Cardiac fibroblast (primary cell): ENCODE measurements at regions not wholly inside any gene's neighbourhood (a gene's known extent, or its start where the extent isn't known, plus 50 kb on each side); places are given as distances from the start of the nearest gene placed in this dataset.

Experiments
- DNase-seq, 2 donors: peaks; one replicate each; pipeline versions ENCODE4 v3.0.0 to v3.0.0-alpha.2; 2010; ENCODE audit warnings: low read depth in 2 of 2
- H3K4me3 ChIP-seq, 2 donors: replicated peaks in 1 of 2; 1 replicate in 1 of 2; 2 replicates in 1 of 2; pipeline ENCODE4 v1.5.1; 2011; ENCODE audit warnings: low read depth in 2 of 2, low read length in 2 of 2, mild to moderate bottlenecking in 2 of 2, moderate library complexity in 1 of 2
- CTCF ChIP-seq: IDR thresholded peaks from one replicate; pipeline ENCODE4 v1.5.1; 2011; ENCODE audit warnings: low read depth, mild to moderate bottlenecking, low read length, inconsistent platforms

DNA sequence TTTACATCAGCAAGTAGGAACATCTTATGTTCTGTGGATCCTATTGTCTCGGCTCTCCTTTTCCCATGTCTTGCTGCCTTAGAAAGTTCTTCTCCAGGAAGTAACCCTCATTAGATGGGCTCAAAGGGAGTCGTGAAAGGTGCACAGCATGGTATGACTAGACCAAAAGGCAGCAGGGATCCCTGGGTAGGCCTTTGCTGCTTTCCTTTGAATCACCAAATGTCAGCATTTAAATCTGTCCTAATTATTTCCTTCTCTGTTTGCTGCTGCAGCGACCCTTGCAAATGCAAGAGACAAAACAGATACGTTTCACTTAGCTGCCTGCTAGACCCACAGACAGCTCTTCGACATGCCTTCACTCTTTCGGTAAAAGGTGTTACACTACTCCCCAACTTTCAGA is 218.4 kb downstream of the ACTL7B start:
- H3K4me3 ChIP-seq, result no peak overlapping the region
- no peak for DNase-seq
- TF ChIP-seq CTCF, result no peak

- no peak for DNase-seq
- no peak for TF ChIP-seq CTCF
- no peak overlapping the region for H3K4me3 ChIP-seq
Observed at GRCh38 chr9:108636013-108636412, 219.8 kb downstream of the ACTL7B start.

DNA sequence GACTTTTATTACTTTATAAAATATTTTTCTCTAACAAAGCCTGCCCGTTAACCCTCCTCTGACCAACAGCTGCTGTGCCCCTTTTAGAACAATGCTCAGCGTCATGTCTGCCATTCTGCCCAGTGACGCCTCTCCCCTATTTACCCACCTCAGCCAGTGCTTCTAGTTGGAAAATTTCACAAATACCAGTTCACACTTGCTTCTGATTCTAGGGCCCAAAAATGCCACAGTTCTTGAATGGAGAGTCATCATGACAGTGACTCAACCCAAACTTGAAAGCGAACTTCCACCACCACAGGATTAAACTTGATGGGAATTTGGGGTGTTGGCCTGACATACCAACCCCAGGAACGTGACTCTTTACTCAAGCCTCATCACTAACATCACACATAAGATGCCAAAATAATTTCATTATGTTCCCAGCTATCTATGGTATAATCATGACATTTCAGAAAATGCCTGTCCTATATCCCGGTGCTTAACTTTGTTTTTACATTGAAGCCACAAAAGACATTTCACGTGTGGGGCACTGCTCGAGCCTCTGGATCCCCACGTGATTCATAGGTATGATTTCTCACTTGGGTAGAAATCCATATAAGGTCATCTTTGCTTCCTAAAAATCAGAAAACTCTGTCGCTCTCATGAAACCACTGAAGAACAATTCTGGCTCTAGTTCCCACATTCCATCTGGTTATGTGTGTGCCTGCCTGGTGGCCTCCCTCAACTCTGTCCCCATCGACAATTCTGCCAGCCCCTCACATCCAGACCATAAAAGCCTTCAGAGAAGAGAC is 220.9 kb downstream of the ACTL7B start:
- H3K4me3 ChIP-seq, result no peak overlapping the region
- TF ChIP-seq CTCF, result no peak
- peak in 1 of 2 donors; percentile 27 for DNase-seq

DNA sequence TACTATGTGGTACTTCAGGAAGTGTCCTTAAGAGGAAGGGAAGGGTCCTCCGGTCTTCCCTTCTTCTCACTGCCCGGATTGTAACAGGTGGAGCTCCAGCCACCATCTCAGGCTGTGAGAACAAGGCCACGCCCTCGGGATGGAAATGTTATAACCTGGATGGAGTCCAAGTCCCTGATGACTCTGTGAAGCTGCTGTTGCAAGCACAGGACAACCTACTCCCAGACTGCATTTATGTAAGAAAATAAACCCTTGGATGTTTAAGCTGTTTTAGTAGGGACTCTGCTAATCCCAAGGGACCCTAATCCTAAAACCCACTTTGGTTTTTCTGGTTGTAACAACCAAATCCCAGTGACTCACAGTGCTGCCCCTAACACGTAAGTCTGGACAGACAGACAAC is 221.6 kb downstream of the ACTL7B start:
- no peak overlapping the region for H3K4me3 ChIP-seq
- DNase-seq, result peak; percentile 37 to 58
- TF ChIP-seq CTCF, result no peak

GRCh38 chr9:108631496-108632285 is 224.1 kb downstream of the ACTL7B start:
- no peak for DNase-seq
- H3K4me3 ChIP-seq, result no peak overlapping the region
- no peak for TF ChIP-seq CTCF

DNA sequence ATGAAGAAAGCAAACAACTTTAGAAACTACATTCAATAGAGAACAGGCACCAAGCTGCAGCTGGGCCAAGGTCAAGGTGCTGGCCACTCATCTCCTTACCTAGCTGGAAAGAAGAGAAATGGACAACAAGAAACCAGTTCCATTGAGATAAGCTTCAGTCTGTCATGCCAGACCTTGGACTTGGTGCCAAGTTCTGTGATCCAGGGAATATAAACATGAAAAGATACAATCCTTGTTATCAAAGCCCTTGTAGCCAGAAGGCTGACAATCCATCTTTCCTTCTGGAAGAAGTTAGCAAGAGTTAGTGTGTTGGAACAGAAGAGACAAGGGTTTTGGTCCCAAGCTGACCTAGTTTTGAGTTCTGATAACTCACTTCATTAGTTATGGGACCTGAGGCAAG is 227.5 kb downstream of the ACTL7B start:
- no peak overlapping the region for H3K4me3 ChIP-seq
- DNase-seq, result no peak
- no peak for TF ChIP-seq CTCF
